GM18498 (cell line): ENCODE measurements at regions not wholly inside any gene's neighbourhood (a gene's known extent, or its start where the extent isn't known, plus 50 kb on each side); places are given as distances from the start of the nearest gene placed in this dataset.

ENCODE experiments used
- ATAC-seq: cut with Tn5 transposase; IDR thresholded peaks from one replicate; pipeline ENCODE4 v1.9.1; 2021; ENCODE audit warnings: mild to moderate bottlenecking, moderate library complexity; ENCODE audit not compliant: unreplicated experiment

DNA sequence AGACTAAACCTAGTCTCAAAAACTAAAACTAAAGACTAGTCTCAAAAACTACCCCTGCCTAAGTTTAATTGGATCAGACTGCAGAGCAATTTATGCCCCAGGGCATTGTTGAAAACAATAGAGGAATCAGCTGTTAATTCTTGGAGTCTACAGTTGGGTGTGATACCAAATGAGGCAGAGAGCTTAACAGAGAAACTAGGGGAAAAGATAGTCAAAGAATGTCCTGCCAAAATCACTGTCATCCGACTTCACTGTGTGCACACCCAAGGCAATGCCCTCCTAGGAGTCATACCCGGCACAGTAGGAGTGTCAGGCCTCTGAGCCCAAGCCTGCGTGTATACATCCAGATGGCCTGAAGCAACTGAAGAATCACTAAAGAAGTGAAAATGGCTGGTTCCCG, 90.5 kb upstream of the TOMM7 start:
- ATAC-seq, result no peak

DNA sequence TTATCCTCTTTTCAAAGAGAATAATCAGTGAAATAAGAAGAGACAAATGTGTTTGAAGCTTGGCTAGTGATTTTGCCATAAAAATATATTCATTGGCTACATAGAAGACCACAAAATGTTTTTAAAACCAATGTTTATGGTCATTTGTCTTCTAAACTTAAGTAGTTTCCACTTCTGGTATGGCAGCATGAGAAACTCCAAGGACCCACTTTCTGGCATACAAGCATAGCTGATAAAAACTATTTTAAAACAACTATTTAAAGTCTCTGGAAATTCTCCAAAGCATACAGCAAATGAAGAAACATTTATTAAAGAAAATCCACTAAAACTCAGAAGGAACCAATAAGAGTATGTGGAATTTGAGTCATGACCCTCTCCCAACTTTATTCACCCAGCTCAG, 89.2 kb upstream of the TOMM7 start:
- ATAC-seq, result no peak

DNA sequence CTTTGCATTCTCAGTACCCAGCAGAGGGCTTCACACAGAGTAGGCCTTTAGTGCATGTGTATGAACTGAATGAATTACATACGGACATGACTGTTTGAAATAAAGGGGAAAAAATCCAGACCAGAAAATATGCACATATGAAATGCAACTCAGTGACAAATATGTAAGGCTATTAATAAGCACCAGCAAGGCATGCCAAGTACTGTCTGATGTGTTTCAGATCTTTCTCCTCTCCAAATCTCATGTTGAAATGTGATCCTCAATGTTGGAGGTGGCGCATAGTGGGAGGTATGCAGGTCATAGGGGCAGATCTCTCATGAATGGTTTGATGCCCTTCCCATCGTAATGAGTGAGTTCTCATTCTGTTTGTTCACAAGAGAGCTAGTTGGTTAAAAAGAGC, 87.3 kb upstream of the TOMM7 start:
- no peak for ATAC-seq

DNA sequence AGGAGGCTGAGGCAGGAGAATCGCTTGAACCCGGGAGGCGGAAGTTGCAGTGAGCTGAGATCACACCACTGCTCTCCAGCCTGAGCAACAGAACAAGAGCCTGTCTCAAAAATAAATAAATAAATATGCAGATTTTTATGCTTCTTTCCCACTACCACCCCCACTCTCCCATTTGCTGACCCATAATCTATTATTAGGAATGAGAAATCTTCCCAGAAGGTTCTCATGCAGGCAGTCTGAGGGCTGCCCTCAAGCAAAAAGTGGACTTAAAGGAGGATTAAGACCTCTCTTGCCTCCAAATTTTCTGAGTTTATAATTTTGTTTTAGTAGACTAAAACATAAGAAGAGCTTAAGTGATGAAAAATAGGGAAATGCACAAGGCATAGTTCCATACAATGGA, 85.2 kb upstream of the TOMM7 start:
- no peak for ATAC-seq

DNA sequence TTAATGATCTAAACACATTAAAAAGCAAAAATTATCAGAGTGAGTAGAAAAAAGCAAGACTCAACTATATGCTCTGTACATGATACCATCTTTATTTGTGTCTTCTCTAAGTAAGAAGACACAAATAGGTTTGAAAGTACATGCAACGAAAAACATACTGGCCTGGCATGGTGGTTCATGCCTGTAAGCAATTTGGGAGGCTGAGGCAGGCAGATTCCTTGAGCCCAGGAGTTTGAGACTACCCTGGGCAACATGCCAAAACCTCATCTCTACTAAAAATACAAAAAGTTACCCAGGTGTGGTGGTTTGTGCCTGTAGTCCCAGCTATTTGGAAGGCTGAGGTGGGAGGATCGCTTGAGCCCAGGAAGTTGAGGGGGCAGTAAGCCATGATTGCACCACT, 78.1 kb upstream of the TOMM7 start:
- ATAC-seq, result no peak

DNA sequence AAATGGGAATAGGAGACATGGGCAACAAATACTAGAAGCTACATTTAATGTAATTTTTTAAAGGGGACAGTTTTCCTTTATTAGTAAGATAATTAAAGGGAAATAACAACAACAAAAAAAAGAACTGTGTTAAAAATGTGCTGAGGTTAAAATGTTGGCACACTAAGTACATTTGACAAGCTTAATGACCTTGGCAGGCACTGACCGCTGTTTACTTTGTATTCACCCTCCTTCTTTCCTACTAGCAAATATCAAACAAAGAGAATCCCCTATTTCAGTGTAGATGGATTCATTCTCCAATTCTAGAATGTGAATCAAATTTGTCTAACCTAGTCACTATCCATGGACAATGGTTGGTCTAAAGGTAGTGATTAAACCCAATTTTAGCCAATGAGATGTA, 77.5 kb upstream of the TOMM7 start:
- ATAC-seq, result no peak

DNA sequence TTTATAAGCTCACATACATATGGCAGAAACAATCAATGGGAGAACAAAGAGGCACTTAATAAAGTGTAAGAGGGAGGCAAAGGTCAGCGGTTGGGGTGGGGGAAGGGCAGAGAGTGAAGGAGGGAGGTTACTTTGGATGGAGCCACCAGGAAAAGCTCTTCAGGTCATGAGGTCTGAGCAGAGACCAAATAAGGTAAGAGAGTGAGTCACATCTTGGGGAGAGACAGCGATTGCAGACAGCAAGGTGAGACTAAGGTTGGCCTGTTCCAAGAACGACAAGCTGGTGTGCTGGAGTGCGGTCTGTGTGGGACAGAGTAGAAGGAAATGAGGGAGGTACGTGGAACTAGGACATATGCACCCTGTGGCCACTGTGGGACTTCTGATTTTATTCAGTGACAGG, 74.3 kb upstream of the TOMM7 start:
- ATAC-seq, result no peak

DNA sequence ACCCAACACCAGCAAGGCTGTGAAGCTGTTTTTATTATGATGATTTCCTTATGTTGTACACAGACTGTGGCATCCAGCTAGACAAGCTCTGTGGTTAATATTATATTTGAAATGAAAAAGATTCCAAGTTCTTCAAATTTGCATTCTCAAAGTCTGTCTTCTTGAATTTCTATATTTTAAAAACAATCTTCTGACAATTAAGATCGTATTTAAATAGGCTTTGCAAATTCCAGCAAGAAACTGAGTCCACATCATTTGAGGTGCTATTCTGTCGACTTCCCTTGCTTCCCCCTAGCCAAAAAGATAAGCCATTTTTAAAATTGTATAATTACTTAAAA, 73.1 kb upstream of the TOMM7 start:
- ATAC-seq, result no peak

DNA sequence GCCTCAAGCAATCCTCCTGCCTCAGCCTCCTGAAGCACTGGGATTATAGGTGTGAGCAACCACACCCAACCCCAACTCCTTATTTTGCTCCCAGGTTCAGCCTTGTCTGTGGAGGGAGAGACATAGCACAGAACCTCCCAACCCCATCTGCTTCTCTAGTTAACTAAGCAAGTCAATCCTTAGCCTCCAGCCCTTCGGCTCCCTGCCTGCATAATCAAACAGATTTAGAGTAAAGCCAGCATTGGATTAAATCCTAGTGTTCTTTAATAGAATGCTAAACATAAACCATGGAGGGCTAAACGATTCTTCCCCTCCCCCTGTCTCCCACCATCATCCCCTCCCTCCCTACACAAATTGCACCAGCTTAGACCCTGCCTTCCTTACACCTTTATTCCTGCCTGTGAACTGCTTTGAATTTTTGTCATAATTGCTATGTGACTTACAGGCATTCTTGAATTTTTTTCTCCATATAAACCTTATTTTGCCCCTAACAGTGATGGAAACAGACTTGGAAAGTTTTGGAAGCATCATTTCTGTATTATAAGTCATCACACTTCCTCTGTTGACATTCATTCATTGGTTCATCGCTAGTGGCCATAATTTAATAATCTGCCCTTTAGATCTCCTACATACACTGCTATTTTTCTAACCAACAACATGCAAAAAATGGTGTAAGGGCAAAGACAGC, 72.6 kb upstream of the TOMM7 start:
- ATAC-seq, result no peak

DNA sequence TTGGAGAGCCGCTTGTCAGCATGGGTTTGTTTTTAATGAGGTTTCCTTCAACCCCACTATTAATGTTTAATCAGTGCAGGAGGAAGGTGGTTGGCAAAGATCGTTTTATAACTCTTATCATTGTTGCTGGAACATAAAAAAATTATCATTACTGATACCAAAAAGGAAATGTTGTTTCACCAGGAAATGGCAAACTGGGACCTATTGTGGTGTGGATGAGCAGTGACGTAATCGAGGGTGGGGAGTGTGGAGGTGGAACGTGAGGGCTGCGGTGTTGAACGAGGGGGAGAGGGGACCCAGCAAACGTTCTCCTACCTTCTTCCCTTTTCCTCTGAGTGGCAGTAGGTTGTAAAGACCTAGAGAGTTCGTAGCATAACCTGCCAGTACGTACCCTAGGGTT, 71.9 kb upstream of the TOMM7 start:
- no peak for ATAC-seq

DNA sequence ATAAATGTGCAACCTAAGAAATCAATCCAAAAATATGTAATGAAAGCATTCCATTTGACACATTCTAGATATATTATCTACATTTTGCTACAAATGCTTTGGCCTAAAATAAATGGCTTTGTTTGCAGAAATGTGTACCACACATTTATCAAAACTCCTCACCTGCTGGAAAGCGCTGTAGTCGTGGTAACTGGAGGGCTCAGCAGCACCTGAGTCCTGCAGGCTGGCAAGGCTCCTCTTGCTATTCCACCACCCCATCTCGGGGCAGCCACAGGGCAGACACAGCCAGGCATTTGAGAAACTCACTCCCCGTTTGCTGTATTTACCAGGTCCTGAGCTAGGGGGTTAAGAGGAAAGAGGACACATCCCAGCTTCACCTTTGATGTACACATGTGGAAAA, 68.1 kb upstream of the TOMM7 start:
- ATAC-seq, result no peak

DNA sequence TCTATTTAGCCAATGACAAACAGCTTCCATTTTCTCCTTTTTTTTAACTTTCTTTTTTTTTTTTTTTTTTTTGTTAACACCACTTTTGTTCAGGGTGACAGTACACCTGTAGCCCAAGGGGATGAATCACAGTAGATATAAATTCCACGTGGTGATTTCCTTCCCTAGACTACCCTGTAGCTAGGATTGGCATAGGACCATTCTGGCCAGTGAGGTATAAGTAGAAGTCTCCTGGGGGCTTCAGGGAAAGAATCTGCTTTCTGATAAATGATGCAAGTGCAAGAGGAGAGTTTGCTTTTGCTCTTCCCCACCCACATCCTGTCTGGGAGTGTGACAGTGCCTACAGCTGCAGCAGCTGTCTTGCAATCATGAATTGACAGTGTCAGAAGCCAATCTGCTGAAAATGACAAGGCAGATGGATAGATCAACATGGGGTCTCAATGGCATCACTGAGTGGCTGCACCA, 63.2 kb upstream of the TOMM7 start:
- ATAC-seq, result peak; percentile 94

DNA sequence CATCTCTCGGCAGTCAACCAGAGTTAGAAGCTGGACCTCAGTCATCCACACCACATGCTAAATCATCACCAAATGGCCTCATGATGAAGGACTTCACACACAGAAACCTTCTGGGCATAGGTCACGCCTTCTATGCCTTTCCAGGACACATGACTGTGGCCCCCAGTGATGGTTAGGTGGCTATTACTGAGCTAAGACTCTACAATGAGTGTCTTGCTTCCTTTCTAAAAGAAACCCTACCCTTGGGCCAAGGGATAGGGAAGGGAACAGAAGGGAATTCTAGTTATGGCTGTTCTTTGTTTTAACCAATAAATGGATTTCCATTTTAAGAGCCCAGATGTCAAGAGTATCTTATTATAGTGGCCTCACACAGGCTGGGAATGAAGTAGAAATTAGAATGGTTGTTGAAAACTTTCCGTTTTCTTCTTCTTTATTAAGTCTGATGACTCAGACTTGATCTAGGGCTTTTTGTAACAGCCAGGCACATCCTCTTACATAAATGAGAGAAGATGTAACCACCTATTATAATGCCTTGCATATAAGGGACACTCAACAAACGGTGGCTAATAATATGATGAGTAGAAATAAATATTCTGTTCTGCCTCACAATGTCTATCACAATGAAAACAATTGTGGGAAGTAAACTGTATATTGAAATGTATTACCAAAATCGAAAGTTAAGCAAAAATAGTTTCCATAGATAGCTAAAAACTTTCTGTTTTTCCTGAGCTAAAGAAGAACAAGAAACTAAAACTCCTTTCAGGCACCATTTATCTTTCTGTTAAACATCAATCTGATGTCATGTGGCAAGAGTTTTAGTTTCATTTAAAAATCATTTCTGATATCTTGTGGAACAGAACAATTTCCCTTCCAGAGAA, 62.5 kb upstream of the TOMM7 start:
- peak; percentile 52 for ATAC-seq

DNA sequence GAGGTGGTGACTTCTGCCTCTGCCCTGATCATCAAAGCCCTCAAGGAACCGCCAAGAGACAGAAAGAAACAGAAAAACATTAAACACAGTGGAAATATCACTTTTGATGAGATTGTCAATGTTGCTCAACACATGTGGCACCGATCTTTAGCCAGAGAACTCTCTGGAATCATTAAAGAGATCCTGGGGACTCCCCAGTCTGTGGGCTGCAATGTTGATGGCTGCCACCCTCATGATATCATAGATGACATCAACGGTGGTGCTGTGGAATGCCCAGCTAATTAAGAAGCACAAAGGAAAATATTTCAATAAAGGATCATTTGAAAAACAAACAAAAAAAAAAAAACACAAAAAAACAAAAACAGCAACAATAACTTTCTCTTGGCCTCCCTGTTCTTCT, 59.5 kb upstream of the TOMM7 start:
- ATAC-seq, result no peak

DNA sequence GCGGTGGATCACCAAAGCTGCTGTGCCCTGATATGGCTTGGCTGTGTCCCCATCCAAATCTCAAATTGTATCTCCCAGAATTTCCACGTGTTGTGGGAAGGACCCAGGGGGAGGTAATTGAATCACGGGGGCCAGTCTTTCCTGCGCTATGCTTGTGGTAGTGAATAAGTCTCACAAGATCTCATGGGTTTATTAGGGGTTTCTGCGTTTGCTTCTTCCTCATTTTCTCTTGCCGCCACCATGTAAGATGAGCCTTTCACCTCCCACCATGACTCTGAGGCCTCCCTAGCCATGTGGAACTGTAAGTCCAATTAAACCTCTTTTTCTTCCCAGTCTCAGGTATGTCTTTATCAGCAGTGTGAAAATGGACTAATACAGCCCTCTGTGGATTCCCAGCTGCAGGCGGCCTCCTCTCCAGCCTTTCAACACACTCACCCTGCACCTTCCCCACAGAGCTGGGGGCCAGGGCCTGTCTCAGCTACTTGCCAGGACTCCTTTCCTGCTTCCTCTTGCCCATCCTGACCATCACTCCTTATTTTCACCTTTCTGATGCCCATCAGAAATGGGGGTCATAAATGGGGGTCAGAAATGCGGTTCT, 57.2 kb upstream of the TOMM7 start:
- ATAC-seq, result no peak

DNA sequence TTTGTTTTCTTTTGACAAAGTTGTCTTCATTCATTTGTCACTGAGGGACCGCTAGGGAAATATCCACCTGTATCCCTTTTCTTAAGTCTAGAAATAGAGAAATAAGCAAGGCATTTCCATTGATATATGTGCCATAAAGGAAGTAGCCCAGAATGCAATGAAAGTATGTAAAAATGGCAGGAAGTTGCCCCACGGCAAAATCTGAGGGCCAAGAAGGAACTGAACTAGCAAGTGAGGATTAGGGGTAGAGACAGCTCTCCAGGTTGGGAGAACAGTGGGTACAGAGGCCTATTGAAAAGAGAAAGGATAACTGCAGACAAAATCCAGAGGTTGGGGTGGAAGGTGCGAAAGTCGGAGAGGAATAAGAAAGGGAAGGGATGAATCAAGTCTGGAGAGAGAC, 56.6 kb upstream of the TOMM7 start:
- ATAC-seq, result no peak

DNA sequence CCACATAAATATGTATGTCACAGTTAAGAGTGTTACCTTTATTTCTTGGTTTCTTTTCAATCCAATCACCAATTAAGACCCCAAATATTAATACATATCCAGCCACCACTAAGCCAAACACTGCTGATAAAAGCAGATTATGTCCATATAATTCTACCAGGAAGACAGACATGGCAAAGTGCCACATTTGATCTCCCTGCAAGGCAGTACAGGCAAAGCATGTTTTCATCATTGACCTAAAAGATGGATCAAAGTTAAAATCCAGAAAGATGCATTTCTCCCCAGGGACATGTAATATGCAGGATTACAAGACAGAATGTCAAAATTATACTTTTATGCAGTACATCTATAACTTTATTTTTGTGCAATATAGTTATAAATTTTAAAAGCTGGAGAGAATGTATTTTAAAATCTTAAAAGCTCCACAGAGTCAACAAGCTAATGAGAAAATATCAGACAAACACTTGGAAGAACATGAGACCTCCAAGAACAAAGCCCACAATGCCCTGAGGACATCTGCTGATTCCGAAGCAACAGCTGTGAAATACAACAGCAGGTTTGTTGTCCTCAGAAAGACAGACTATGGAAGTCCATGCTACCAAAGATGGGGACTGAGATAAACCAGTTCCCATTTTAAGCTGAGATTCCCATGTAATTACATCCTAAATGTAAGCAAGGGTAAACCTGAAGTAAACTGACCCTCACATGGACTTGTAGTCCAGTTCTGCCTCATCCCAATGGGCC, 54.5 kb upstream of the TOMM7 start:
- ATAC-seq, result no peak

DNA sequence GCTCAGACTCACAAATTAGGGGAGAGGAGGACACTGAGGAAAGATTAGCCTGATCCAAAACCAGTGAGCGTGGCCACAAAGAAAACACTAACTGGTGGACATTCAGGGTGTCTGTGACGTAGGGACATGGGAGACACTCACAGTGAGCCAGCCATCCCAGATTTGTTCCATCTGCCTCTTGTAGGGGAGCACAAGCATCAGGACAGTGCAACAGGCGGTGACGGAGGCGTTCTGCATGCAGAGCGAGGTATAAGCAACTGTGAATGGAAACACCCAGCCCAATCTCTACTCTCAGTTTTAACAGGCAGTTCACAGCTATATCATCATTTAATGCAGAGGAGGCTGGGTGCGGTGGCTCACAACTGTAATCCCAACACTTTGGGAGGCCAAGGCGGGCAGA, 52.8 kb upstream of the TOMM7 start:
- ATAC-seq, result no peak

DNA sequence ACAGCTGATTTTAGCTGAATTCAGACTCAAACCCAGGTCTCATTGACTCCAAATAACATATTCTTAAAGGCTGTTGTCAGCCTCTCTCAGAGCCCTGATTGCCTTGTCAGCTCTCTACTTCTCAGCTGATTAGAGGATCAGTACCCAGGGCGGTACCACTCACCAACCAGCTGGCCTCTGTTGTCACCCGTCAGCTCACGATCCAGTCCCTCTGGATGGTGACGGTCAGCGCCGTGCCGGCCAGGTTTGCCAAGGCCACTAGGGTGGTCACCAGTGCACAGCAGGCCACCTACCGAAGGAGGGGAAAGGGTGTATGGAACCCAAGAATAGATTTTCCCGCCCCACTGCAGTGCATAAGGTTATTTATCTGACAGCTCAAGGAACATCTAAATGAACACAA, 52.3 kb upstream of the TOMM7 start:
- ATAC-seq, result no peak
